IMR-90 (cell line): ENCODE measurements at regions not wholly inside any gene's neighbourhood (a gene's known extent, or its start where the extent isn't known, plus 50 kb on each side); places are given as distances from the start of the nearest gene placed in this dataset.

Experiments
- ATAC-seq: fragments of 200-7000 bp; cut with Tn5 transposase; 2 replicates; pipeline ENCODE4 v1.9.1; 2020; ENCODE audit warnings: low read depth, mild to moderate bottlenecking, moderate library complexity
- BruUV-seq: library from RNA; stranded (reverse); fragments of 400-500 nt; replicated peaks from 2 replicates; lab custom pipeline; 2021; lab: Mats Ljungman, UMichigan
- CTCF ChIA-PET: fragments of 300-600 bp; formaldehyde crosslinking; extraction: SDS; loops from one replicate; lab custom pipeline; 2021; ENCODE audit warnings: antibody characterized with exemption; lab: Yijun Ruan, JAX
- POLR2A ChIA-PET: fragments of 300-600 bp; sonication (Branson Sonifier 250); formaldehyde crosslinking; loops from one replicate; lab custom pipeline; 2022; ENCODE audit warnings: antibody characterized with exemption; ENCODE audit not compliant: unreplicated experiment; lab: Charles Lee
- DNase-seq: peaks from one replicate; pipeline ENCODE4 v3.0.0; 2013
- H2AFZ ChIP-seq: replicated peaks from 2 replicates; pipeline ENCODE3; 2013; ENCODE audit warnings: low read length, mild to moderate bottlenecking; ENCODE audit not compliant: poor library complexity
- H2AK5ac ChIP-seq: 2 replicates; pipeline ENCODE4 v1.6.1; 2013; ENCODE audit warnings: low read depth, low read length, inconsistent platforms
- H2AK9ac ChIP-seq: replicated peaks from 2 replicates; pipeline ENCODE3; 2013; ENCODE audit warnings: mild to moderate bottlenecking, low read depth, low read length, moderate library complexity; ENCODE audit not compliant: poor library complexity
- H2BK120ac ChIP-seq: 2 replicates; pipeline ENCODE4 v1.6.1; 2013; ENCODE audit warnings: low read depth, low read length, inconsistent platforms
- H2BK15ac ChIP-seq: 3 replicates; pipeline ENCODE4 v1.6.1; 2013; ENCODE audit warnings: low read depth, low read length, inconsistent platforms
- H2BK20ac ChIP-seq: 2 replicates; pipeline ENCODE4 v1.6.1; 2013; ENCODE audit warnings: low read depth, mild to moderate bottlenecking, inconsistent platforms, low read length, moderate library complexity
- H2BK5ac ChIP-seq: 2 replicates; pipeline ENCODE4 v1.6.1; 2013; ENCODE audit warnings: mild to moderate bottlenecking, low read depth, low read length, inconsistent platforms; ENCODE audit not compliant: poor library complexity, severe bottlenecking
- H3K14ac ChIP-seq: replicated peaks from 2 replicates; pipeline ENCODE4 v1.6.1; 2013; ENCODE audit warnings: low read depth, low read length, inconsistent platforms
- H3K18ac ChIP-seq: 2 replicates; pipeline ENCODE4 v1.6.1; 2013; ENCODE audit warnings: low read depth, low read length, control low read depth
- H3K23ac ChIP-seq: 2 replicates; pipeline ENCODE4 v1.6.1; 2013; ENCODE audit warnings: low read depth, low read length, inconsistent platforms
- H3K27ac ChIP-seq: 2 replicates; pipeline ENCODE4 v1.5.1; 2013; ENCODE audit warnings: mild to moderate bottlenecking, control low read depth, low read length; ENCODE audit not compliant: insufficient read depth
- H3K27me3 ChIP-seq: 2 replicates; pipeline ENCODE4 v1.6.1; 2013; ENCODE audit warnings: low read length; ENCODE audit not compliant: control insufficient read depth, insufficient read depth
- H3K36me3 ChIP-seq: 2 replicates; pipeline ENCODE4 v1.6.1; 2013; ENCODE audit warnings: low read length, mixed read lengths; ENCODE audit not compliant: control insufficient read depth, insufficient read depth
- H3K4ac ChIP-seq: 2 replicates; pipeline ENCODE4 v1.6.1; 2013; ENCODE audit warnings: low read depth, low read length, inconsistent platforms
- H3K4me1 ChIP-seq: 2 replicates; pipeline ENCODE4 v1.6.1; 2013; ENCODE audit warnings: low read length, mixed read lengths; ENCODE audit not compliant: control insufficient read depth, insufficient read depth
- H3K4me2 ChIP-seq: 2 replicates; pipeline ENCODE4 v1.6.1; 2013; ENCODE audit warnings: low read depth, mild to moderate bottlenecking, control low read depth, low read length, moderate library complexity
- H3K4me3 ChIP-seq: 2 replicates; pipeline ENCODE4 v1.5.1; 2013; ENCODE audit warnings: low read depth, mild to moderate bottlenecking, control low read depth, low read length, moderate library complexity; ENCODE audit not compliant: insufficient read depth
- H3K56ac ChIP-seq: 2 replicates; pipeline ENCODE4 v1.6.1; 2013; ENCODE audit warnings: low read length, inconsistent platforms; ENCODE audit not compliant: insufficient read depth; ENCODE audit errors: extremely low read depth
- H3K79me1 ChIP-seq, 2 experiments: 2 replicates each; pipeline ENCODE4 v1.6.1; 2013; ENCODE audit warnings: low read length in 2 of 2, inconsistent platforms in 1 of 2, low read depth in 1 of 2
- H3K9ac ChIP-seq: 2 replicates; pipeline ENCODE4 v1.6.1; 2013; ENCODE audit warnings: low read depth, low read length, control low read depth
- H3K9me1 ChIP-seq: 2 replicates; pipeline ENCODE4 v1.6.1; 2013; ENCODE audit warnings: low read length, inconsistent platforms; ENCODE audit not compliant: insufficient read depth
- H3K9me3 ChIP-seq: 2 replicates; pipeline ENCODE4 v1.6.1; 2013; ENCODE audit warnings: low read length; ENCODE audit not compliant: control insufficient read depth, insufficient read depth
- H4K20me1 ChIP-seq: 2 replicates; pipeline ENCODE4 v1.6.1; 2013; ENCODE audit warnings: low read length, inconsistent platforms; ENCODE audit not compliant: insufficient read depth
- H4K5ac ChIP-seq: 2 replicates; pipeline ENCODE4 v1.6.1; 2013; ENCODE audit warnings: mild to moderate bottlenecking, low read depth, low read length, control low read depth
- H4K8ac ChIP-seq, 2 experiments: 2 replicates each; pipeline ENCODE4 v1.6.1; 2013; ENCODE audit warnings: low read depth in 2 of 2, low read length in 2 of 2, control low read depth in 1 of 2, inconsistent platforms in 1 of 2
- H4K91ac ChIP-seq: 2 replicates; pipeline ENCODE4 v1.6.1; 2013; ENCODE audit warnings: low read depth, low read length, inconsistent platforms; ENCODE audit not compliant: insufficient read depth
- CEBPB ChIP-seq: IDR thresholded peaks from 2 replicates; pipeline ENCODE4 v1.6.1; 2012; ENCODE audit warnings: low read depth, low read length, improper control_type of control experiment
- MXI1 ChIP-seq: IDR thresholded peaks from 2 replicates; pipeline ENCODE4 v1.6.1; 2012; ENCODE audit warnings: low read depth, mild to moderate bottlenecking, low read length, moderate library complexity, borderline replicate concordance
- WGBS, 2 experiments: methylation state at CpG; one replicate each; pipeline versions ENCODE4 v1.1.5 to v1.1.7; 2013; ENCODE audit warnings: missing lambda C conversion rate in 2 of 2; ENCODE audit not compliant: insufficient read length in 1 of 2; ENCODE audit errors: extremely low coverage in 2 of 2; 5-methylcytosine and 5-hydroxymethylcytosine counted together
- dilution Hi-C: fragments of 300-500 bp; cut with HindIII; formaldehyde crosslinking; loops from one replicate; pipeline ENCODE4 v1.14.3; 2018; ENCODE audit warnings: low sequenced_read_pairs; ENCODE audit not compliant: unreplicated experiment
- in situ Hi-C: fragments of 300-500 bp; cut with MboI; formaldehyde crosslinking; loops from 3 replicates; pipeline ENCODE4 v1.14.3; 2019; ENCODE audit warnings: low sequenced_read_pairs, inconsistent platforms, mixed read lengths
- intact Hi-C: fragments of 100-400 bp; cut with micrococcal nuclease; formaldehyde crosslinking; loops from 2 replicates; pipeline ENCODE4 v1.10.0; 2022

- no peaks in the 10 kb centered on the region for H4K20me1 ChIP-seq
- H3K14ac ChIP-seq = no peak overlapping the region
- no peak overlapping the region for H2BK5ac ChIP-seq
- dilution Hi-C loops (no loop called here), in situ Hi-C loops (no loop called here), intact Hi-C loops (no loop called here)
- no peak overlapping the region for H3K18ac ChIP-seq
- H2BK15ac ChIP-seq = no peak overlapping the region
- no peaks in the 10 kb centered on the region for H3K79me1 ChIP-seq
- no peak overlapping the region for H4K8ac ChIP-seq
- H4K5ac ChIP-seq = no peak overlapping the region
- BruUV-seq = no TSS peak
- ChIA-PET POLR2A (no interaction called here), CTCF (no interaction called here)
- no peak overlapping the region for H2AK9ac ChIP-seq
- TF ChIP-seq CEBPB = peak; percentile 56
- TF ChIP-seq MXI1 = no peak
- WGBS, 2 experiments = no CpG with 5 or more reads among the region's 6 CpGs
- peaks cover 8% of the 10 kb centered on the region for H3K9me3 ChIP-seq
- H3K23ac ChIP-seq = no peak overlapping the region
- no peaks in the 10 kb centered on the region for H3K36me3 ChIP-seq
- H3K4me2 ChIP-seq = no peak overlapping the region
- no peak overlapping the region for H3K9ac ChIP-seq
- no peak overlapping the region for H2BK120ac ChIP-seq
- H3K56ac ChIP-seq = no peak overlapping the region
- H3K9me1 ChIP-seq = no peaks in the 10 kb centered on the region
- H2AK5ac ChIP-seq = no peak overlapping the region
- no peak overlapping the region for H3K4ac ChIP-seq
- H4K91ac ChIP-seq = no peak overlapping the region
- ATAC-seq = no peak
- no peak overlapping the region for H3K27ac ChIP-seq
- no peak overlapping the region for H3K4me3 ChIP-seq
- no peak for DNase-seq
- H2BK20ac ChIP-seq = no peak overlapping the region
- H2AFZ ChIP-seq = no peak overlapping the region
- no peaks in the 10 kb centered on the region for H3K27me3 ChIP-seq
- no peaks in the 10 kb centered on the region for H3K4me1 ChIP-seq
These were observed 198.2 kb downstream of the ERMARD start for GRCh38 chr6:169949511-169950097.
